Heart left ventricle (tissue), 13 donors: ENCODE measurements at regions not wholly inside any gene's neighbourhood (a gene's known extent, or its start where the extent isn't known, plus 50 kb on each side); places are given as distances from the start of the nearest gene placed in this dataset.

Experiments
- POLR2A ChIP-seq, 2 donors: fragments of 450-650 bp; IDR thresholded peaks; one replicate each; pipeline ENCODE4 v1.6.1; 2017; ENCODE audit warnings: antibody characterized with exemption in 2 of 2, mild to moderate bottlenecking in 2 of 2, moderate library complexity in 2 of 2
- TF ChIP-seq, protein P1 (sequence below), 12 donors: fragments of 200-600 bp; sonication (generic) in 4 of 12; IDR thresholded peaks; one replicate each; pipeline versions ENCODE4 v1.5.0 to v1.8.0; 2018 to 2022; ENCODE audit warnings: antibody characterized with exemption in 12 of 12, mild to moderate bottlenecking in 5 of 12
- donor health status: ischemic (EF 13 %, LVEDD 7.1; RV severe dilation, severe dysfunction).
- donor health status: DM: no; HTN: yes; CAD: no.
- donor health status: DM: no; HTN: no; CAD: no.
- donor health status: ischemic (EF 25% LVEDD 6.9; RV normal size, moderate dysfunction).
- donor health status: ischemic (EF 25% LVEDD 5.7; RV mildly dilated, moderate dysfunction).
- donor health status: ischemic (EF 35%, LVEDD 5.7; RV mildly dilated, moderate dysfunction).
- donor health status: nonischemic (EF 11% LVEDD 7.7; RV severe dilation, severe dysfunction).
- donor health status: DM: yes; HTN: yes; CAD: no.
- donor health status: PGD.
- donor health status: ischemic (EF 29% LVEDD 5.4; RV normal size, mild dysfunction).
- donor health status: nonischemic (EF 23%, LVEDD 6.1; RV moderate dilation, normal function).

DNA sequence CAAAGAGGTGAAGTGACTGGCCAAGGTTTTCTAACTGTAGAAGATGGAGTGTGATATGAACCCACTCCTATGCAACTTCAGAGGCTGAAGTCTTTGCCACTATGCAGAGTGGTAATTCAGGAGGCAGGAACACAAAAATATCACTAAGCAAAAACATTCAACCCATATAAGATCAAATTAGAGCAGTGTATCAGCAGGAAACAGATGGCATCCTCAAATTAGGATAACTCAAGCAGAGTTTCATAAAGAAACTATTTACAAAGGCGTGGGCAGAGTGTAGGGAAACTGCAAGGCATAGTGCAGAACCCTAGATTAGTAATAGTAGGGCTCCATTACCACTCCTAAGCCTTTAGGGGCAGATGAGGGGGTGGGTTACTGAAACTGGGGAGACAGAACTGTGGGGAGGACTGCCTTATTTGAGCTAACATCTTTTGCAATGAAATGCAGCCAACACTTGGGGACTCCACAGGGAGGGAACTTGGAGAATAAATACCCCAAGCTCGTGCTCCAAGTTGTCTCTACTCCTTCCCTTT lies 72.2 kb downstream of the PTTG1 start:
- no peak for TF ChIP-seq POLR2A (IDR thresholded peaks at IDR 0.05)
- TF ChIP-seq, protein P1, sequence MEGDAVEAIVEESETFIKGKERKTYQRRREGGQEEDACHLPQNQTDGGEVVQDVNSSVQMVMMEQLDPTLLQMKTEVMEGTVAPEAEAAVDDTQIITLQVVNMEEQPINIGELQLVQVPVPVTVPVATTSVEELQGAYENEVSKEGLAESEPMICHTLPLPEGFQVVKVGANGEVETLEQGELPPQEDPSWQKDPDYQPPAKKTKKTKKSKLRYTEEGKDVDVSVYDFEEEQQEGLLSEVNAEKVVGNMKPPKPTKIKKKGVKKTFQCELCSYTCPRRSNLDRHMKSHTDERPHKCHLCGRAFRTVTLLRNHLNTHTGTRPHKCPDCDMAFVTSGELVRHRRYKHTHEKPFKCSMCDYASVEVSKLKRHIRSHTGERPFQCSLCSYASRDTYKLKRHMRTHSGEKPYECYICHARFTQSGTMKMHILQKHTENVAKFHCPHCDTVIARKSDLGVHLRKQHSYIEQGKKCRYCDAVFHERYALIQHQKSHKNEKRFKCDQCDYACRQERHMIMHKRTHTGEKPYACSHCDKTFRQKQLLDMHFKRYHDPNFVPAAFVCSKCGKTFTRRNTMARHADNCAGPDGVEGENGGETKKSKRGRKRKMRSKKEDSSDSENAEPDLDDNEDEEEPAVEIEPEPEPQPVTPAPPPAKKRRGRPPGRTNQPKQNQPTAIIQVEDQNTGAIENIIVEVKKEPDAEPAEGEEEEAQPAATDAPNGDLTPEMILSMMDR (IDR thresholded peaks at IDR 0.05), result no peak
